Daoy (cell line): ENCODE measurements at regions not wholly inside any gene's neighbourhood (a gene's known extent, or its start where the extent isn't known, plus 50 kb on each side); places are given as distances from the start of the nearest gene placed in this dataset.

Experiments used
- DNase-seq: peaks from one replicate; pipeline ENCODE4 v3.0.0-alpha.2; 2015; ENCODE audit warnings: low read depth

GRCh38 chr1:94734963-94735901 lies 84.9 kb upstream of the SLC44A3 start:
- DNase-seq, result peak; percentile 99

DNA sequence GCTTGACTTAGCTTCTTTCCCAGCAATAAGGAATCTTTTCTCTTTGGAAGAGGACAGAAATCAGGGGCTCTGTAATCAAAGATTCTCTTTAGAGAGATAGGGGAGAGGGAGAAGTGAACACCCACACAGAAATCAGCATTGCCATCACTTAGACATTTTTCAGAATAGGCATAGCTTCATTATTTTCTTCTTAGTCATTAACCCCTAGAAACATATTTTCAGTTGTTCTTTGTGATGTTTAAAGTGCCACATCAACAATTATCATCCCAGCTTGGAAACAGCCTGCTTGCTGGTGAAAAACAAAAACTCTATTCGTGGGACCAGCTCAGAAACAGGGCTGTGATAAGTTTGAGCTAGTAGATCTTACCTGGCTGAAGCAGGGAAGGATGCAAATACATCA lies 88.3 kb upstream of the SLC44A3 start:
- no peak for DNase-seq

DNA sequence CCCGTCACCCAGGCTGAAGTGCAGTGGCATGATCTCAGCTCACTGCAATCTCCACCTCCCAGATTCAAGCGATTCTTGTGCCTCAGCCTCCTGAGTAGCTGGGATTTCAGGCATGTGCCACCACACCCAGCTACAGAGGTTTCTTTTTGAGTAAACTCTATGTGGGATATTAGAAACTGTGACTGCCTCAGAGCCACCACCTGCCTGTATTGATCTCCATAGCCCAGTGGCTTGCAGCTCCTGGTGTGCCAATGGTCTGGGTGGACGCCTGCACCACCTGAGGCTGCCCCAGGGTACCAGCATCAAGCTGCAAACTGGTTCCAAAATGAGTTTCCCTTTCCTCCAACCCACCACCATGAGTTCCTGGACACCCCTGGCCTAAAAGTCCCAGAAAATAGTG lies 89.7 kb upstream of the SLC44A3 start:
- DNase-seq, result no peak

- DNase-seq, result peak; percentile 85
Observed at GRCh38 chr1:94729267-94729666, 90.9 kb upstream of the SLC44A3 start.

GRCh38 chr1:94727846-94728715 lies 92.1 kb upstream of the SLC44A3 start:
- DNase-seq, result peak; percentile 96

GRCh38 chr1:94726981-94727685 lies 93.0 kb upstream of the SLC44A3 start:
- no peak for DNase-seq

DNA sequence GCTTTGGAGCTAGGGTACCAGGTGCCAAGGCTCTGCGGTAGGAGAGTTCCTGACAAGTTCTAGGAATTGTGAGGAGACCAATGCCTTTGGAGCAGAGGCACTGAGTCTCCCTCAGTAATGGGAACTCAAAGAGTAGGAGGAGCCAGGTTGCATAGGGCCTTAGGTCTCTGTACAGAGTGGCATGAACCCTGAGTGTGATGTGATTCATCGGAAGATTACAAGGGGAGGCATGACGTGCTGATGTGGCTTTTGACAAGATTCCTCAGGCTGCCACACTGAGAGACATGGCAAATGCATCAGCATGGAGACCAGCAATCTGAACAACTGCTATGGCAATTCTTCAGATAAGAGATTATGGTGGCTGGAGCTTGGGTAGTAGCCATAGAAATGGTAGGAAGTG lies 94.6 kb upstream of the SLC44A3 start:
- peak; percentile 97 for DNase-seq

- peak; percentile 80 for DNase-seq
Observed at GRCh38 chr1:94723894-94724293, 96.3 kb upstream of the SLC44A3 start.

DNA sequence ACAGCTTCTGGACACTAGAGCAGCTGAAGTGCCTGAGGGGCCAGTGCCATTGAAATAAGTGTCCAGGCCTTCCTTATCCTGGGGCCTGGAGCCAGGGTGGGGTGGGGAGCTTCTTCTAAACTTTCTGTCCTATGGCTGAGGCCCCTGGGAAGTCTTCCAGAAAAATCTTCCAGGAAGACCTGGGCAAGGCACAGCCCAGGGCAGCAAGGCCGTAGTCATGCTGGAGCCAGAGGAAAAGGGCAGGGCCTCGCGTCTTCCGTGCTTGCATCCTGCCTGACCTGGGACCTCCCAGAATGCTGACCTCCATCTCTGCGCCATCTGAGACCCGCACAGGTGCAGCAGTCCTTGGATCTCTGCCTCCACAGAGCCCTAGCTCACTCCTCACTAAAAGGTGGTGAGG lies 96.7 kb upstream of the SLC44A3 start:
- no peak for DNase-seq

GRCh38 chr1:94722181-94722580 lies 98.0 kb upstream of the SLC44A3 start:
- no peak for DNase-seq

DNA sequence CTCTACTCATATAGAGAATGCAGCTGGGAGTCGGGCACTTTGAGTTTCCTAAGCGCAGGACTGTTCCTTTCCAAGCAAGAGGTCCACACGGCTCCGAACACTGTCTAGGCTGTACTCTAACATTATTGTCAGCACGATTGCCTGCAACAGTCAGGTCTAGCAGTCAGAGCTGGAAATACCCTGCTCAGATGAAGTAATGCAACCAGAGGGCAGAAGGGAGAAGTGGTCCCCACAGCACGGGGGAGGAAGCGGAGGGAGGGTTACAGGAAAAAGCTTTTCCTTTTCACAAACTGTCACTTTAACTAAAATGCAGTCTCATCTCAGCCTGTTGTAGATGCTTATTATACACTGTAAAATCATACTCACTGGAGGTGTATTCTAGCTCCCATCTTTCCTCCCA lies 98.9 kb upstream of the SLC44A3 start:
- DNase-seq, result no peak

DNA sequence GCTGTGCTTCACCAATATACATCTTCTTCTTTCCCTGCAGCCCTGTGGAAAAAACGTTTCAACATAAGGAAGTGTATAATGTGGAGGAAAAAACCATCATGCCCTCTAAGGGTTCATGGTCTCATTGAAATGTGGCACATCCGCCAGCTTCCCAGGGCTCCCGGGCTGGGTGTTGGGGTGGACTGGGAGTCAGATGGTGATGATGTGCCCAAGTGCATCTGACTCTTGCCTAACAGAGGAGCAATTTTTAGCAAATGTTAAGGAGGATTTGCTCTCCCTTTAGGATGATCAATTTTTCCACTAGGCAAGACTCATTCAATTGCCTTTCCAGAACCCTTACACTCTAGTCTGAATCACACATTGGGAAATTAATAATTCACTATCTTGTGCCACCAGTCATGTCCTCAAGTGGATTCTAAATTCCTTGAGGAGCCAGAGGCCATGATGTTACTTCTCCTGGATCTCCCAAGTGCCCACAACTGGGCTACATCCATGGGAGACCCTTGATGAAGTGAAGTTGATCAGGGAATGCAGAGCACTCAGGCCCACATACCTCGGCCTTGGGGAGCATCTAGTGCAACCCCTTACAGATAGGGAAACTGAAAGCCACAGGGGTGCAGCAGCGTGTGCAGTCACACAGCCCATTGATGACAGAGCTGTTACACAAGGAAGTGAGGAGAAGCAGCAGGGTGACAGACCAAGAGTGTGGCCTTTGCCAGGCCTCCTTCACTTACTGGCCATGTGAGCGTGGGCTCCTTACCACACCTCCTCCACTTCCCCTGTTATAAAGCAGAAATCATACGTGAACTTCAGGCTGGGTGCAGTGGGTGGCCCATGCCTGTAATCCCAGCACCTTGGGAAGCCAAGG lies 100.0 kb upstream of the SLC44A3 start:
- no peak for DNase-seq

DNA sequence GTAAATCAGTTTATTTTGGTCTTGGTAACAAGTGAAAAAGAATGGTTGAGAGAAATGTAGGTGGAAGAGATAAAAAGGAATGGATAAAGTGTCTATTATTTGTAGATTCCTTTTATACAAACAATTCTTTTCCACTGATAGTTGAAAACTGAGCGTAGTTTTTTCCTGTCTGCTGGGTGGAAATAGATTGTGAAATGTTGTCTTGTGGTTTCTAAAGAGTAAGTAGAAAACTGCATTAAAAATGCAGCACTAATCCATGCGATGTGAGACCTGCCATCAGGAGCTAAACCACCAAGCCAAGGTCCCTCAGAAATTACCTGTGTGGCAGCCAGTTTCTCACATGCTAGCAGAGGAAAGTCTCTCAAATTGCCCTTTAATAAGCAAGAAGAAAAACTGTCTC lies 103.2 kb upstream of the SLC44A3 start:
- no peak for DNase-seq

- no peak for DNase-seq
Observed at GRCh38 chr1:94715321-94715720, 104.8 kb upstream of the SLC44A3 start.

DNA sequence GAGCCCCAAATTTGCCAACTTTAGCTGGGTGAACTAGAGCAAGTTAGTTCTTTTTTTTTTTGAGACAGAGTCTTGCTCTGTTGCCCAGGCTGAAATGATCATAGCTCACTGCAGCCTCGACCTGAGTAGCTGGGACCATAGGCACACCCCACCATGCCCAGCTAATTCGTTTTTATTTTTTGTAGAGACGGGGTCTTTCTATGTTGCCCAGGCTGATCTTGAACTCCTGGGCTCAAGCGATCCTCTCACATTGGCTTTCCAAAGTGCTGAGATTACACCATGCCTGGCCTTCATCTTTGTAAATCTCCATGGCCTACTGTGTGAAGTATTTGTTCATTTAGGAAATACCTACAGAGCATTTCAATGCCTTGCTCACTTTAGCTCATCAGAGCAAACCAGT lies 105.6 kb upstream of the SLC44A3 start:
- no peak for DNase-seq

DNA sequence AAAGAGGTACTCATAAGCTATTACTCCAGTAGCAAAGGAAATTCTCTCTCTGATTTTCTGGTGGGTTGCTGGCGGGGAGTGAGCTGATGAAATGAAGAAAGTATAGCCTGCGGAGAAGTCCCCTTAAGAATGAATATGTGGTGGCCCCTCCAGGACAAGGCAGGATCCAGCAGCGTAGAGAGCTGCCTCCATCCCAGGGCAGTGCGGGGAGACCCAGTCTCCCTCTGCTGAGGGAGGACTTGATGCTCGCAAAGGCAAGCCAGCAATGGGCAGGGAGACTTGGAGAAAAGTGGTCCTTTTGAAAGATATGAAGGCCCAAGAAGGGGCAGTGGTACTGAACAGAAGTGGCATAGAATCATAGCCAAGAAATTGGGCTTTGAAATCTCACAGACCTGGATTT lies 106.0 kb upstream of the SLC44A3 start:
- DNase-seq, result no peak

DNA sequence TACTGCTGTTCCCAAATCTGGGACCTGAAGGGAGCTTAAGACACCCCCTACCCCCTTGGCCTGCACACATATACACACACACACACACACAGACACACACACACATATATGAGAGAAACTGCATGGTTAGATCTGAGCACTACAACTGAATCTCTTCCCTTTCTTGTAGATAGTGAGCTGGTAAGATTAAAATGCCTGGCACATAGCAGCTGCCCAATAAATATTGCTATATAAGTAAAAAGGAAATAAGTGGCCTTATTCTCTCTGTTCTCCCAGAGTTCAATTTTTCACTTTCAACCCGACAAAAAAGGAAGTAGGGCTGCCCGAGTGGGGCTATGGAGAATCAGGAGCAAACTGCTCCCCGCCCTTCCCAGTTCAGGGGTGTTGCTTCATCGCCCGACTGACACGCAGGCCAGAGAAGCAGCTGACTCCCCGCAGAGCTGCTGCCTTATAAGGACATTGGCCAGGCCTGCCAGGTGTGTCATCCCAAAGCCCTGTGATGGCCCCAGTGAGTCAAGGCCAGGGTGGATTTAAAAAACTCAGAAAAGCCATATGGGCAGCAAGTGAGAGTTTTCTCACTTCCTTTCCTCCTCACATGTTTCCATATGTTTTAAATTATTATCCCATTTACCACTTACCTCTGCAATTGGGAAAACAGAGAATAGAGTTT lies 106.5 kb upstream of the SLC44A3 start:
- peak; percentile 99 for DNase-seq

DNA sequence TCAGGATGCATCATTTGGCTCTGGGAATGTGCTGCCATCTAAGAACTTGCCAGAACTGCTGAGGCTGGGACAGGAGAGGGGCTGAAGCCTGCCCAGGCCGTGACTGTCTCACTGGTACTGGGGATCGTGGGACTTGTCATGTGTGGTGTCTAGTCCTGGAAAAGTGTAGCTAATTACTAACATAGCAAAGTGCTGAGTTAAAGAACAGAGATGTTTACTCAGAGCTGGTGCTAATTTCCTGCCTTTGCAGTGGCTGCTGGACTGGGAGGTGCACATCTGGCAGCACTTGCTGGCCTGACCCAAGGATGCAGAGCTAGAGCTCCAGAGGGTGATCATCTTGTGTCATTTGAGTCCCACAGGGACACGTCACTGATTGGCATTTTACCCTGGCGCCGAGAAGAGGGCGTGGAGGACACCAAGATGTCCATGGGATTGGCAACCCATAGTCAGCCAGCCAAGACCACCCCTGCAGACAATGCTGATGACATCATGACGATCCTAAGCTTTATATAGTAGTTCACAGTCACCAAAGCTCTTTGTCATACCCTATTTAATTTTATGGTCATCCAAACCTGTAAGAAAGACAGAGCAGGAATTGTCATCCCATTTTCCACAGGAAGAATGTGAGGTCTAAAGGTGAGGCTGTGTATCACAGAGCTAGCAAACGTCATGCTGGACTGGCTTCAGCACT lies 110.1 kb upstream of the SLC44A3 start:
- DNase-seq, result peak; percentile 74

DNA sequence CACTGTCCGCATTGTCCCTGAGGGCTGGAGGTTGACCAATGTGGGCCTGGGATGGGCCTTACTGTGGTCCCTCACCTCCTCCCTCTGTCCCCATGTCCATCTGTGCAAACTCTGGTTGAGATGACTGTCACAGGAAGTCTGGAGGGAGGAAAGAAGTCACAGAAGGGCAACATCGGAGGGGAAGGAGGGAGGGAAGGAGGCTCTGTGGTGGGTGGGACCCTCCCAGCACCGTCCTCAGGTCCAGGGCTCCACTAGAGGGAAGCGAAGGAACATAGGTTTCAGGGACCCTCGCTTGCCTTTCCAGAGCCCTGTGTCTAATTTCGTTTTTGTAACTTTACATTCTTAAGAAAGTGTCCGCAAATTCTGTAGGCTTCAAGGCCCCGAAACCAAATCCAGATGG lies 111.3 kb upstream of the SLC44A3 start:
- no peak for DNase-seq

- no peak for DNase-seq
Observed at GRCh38 chr1:94708299-94708685, 111.9 kb upstream of the SLC44A3 start.
